ENCODE measurements at regions not wholly inside any gene's neighbourhood (a gene's known extent, or its start where the extent isn't known, plus 50 kb on each side); places are given as distances from the start of the nearest gene placed in this dataset.
"Not testable (repeated sequence)": the region's sequence is repeated elsewhere in the genome, so short reads cannot be mapped to it uniquely, and the experiment has no call there.

DNA sequence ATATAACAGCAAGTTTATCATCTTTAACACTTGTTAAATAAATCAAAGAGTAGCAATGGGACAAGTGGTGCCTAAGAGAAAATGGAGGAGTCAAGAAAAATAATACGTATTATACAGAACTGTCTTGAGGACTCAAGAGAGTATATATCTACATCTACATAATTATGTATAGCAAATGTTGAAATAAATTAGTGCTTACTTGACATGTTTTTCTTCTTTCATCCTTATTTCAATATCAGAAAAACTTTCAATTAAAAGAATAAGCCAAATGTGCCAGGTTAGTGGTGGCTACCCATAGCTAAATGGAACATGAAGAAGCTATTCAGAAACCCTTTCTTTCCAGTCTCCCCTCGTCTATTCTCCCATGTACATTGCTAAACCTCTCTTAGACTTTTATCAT lies 267.3 kb upstream of the SPOPL start:
- no peaks in the 10 kb centered on the region for H3K27me3 ChIP-seq (ENCODE audit: insufficient read depth, low read length)
- no peak overlapping the region for H3K27ac ChIP-seq (ENCODE audit: low read length)
- no peaks in the 10 kb centered on the region for H3K9me3 ChIP-seq (ENCODE audit: insufficient read depth, low read depth, low read length)
- no peak overlapping the region for H3K9ac ChIP-seq (ENCODE audit: low read depth, low read length)
- H3K36me3 ChIP-seq (ENCODE audit: insufficient read depth, low read depth, low read length): no peaks in the 10 kb centered on the region
- H3K4me3 ChIP-seq (ENCODE audit: low read length): no peak overlapping the region
- peaks cover 11% of the 10 kb centered on the region; the same call in 1 of the 2 replicates for H3K4me1 ChIP-seq (ENCODE audit: insufficient read depth, low read length)

DNA sequence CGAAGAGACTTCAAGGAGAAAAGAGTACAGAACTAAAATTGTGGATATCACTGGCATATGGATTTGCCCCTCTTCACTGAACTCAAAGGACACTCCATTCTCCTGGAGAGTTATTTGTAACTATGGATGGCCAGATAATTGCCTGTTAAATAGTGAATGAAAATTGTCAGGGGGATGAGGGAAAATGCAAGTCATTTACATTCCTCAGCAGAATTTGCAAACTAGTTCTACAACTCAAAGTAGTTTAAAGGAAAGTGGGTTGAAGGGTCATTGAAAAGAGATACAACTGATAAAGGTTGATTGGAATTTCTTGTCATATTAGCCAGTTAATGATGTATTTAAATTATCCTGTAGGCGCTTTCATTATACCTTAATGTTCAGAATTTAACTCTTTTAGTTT lies 266.5 kb upstream of the SPOPL start:
- no peak overlapping the region for H3K4me3 ChIP-seq (ENCODE audit: low read length)
- no peaks in the 10 kb centered on the region for H3K9me3 ChIP-seq (ENCODE audit: insufficient read depth, low read depth, low read length)
- H3K9ac ChIP-seq (ENCODE audit: low read depth, low read length): no peak overlapping the region
- H3K27me3 ChIP-seq (ENCODE audit: insufficient read depth, low read length): no peaks in the 10 kb centered on the region
- no peak overlapping the region for H3K27ac ChIP-seq (ENCODE audit: low read length)
- H3K4me1 ChIP-seq (ENCODE audit: insufficient read depth, low read length): peaks cover 11% of the 10 kb centered on the region; the same call in 1 of the 2 replicates
- no peaks in the 10 kb centered on the region for H3K36me3 ChIP-seq (ENCODE audit: insufficient read depth, low read depth, low read length)

DNA sequence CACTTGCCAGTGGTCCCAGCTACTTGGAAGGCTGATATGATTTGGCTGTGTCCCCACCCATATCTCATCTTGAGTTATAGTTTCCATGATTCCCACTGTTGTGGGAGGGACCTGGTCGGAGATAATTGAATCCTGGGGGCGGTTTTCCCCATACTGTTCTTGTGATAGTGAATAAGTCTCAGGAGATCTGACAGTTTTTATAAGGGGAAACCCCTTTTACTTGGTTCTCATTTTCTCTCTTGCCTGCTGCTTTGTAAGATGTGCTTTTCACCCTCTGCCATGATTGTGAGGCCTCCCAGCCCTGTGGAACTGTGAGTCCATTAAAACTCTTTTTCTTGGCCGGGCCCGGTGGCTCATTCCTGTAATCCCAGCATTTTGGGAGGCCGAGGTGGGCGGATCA lies 265.4 kb upstream of the SPOPL start:
- H3K36me3 ChIP-seq (ENCODE audit: insufficient read depth, low read depth, low read length): no peaks in the 10 kb centered on the region
- H3K9ac ChIP-seq (ENCODE audit: low read depth, low read length): no peak overlapping the region
- peaks cover 11% of the 10 kb centered on the region; the same call in 1 of the 2 replicates for H3K4me1 ChIP-seq (ENCODE audit: insufficient read depth, low read length)
- H3K27ac ChIP-seq (ENCODE audit: low read length): no peak overlapping the region
- no peaks in the 10 kb centered on the region for H3K27me3 ChIP-seq (ENCODE audit: insufficient read depth, low read length)
- no peak overlapping the region for H3K4me3 ChIP-seq (ENCODE audit: low read length)
- no peaks in the 10 kb centered on the region for H3K9me3 ChIP-seq (ENCODE audit: insufficient read depth, low read depth, low read length)

DNA sequence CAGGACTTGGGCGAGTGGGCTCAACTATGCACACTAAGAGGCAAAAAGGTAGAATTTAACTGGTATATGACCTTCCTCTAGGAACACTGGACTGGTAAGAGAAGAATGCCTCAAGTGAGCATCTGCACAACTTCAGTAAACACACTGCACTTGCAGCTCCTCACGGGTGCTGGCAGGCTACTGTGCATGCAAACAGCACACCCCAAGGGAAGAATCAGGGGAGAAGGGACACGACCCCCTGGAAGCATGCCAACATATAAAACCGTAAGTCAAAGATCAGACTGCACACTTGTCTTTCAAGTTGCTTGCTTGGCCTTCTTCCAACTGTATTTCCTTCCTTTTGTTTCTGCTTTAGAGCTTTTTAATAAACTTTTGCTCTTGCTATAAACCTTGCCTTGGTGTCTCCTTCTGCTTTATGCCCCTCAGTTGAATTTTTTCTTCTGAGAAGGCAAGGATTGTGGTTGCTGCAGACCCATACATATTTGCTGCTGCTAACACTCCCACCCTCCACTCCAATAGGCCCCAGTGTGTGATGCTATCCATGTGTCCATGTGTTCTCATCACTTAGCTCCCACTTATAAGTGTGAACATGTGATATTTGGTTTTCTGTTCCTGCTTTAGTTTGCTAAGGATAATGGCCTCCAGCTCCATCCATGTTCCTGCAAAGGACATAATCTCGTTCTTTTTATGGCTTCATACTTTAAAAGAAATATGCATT lies 263.7 kb upstream of the SPOPL start:
- H3K9me3 ChIP-seq (ENCODE audit: insufficient read depth, low read depth, low read length): no peaks in the 10 kb centered on the region
- no peak overlapping the region for H3K4me3 ChIP-seq (ENCODE audit: low read length)
- no peak overlapping the region for H3K27ac ChIP-seq (ENCODE audit: low read length)
- peaks cover 5% of the 10 kb centered on the region; the same call in 1 of the 2 replicates for H3K4me1 ChIP-seq (ENCODE audit: insufficient read depth, low read length)
- H3K27me3 ChIP-seq (ENCODE audit: insufficient read depth, low read length): no peaks in the 10 kb centered on the region
- no peak overlapping the region for H3K9ac ChIP-seq (ENCODE audit: low read depth, low read length)
- H3K36me3 ChIP-seq (ENCODE audit: insufficient read depth, low read depth, low read length): no peaks in the 10 kb centered on the region

DNA sequence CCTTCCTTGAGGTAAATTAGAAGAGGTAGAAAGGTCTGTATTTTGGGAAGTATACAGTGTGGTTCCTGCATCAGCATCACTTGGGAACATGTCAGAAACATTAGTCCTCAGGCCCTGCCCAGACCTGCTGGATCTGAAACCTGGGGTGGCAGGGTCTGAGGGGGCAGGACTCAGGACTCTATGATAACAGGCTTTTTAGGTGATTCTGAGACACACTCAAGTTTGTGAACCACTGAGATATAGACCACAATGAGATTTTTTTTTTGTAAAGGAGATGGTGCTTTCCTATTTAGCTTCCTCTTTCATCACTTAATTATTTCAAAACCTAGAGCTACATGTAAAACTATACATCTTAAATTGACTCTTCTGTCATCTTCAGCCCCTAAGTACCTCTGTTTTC lies 262.7 kb upstream of the SPOPL start:
- H3K27me3 ChIP-seq (ENCODE audit: insufficient read depth, low read length): no peaks in the 10 kb centered on the region
- H3K36me3 ChIP-seq (ENCODE audit: insufficient read depth, low read depth, low read length): no peaks in the 10 kb centered on the region
- H3K9me3 ChIP-seq (ENCODE audit: insufficient read depth, low read depth, low read length): no peaks in the 10 kb centered on the region
- H3K4me3 ChIP-seq (ENCODE audit: low read length): no peak overlapping the region
- H3K27ac ChIP-seq (ENCODE audit: low read length): no peak overlapping the region
- H3K4me1 ChIP-seq (ENCODE audit: insufficient read depth, low read length): peaks cover 5% of the 10 kb centered on the region; the same call in 1 of the 2 replicates
- no peak overlapping the region for H3K9ac ChIP-seq (ENCODE audit: low read depth, low read length)

DNA sequence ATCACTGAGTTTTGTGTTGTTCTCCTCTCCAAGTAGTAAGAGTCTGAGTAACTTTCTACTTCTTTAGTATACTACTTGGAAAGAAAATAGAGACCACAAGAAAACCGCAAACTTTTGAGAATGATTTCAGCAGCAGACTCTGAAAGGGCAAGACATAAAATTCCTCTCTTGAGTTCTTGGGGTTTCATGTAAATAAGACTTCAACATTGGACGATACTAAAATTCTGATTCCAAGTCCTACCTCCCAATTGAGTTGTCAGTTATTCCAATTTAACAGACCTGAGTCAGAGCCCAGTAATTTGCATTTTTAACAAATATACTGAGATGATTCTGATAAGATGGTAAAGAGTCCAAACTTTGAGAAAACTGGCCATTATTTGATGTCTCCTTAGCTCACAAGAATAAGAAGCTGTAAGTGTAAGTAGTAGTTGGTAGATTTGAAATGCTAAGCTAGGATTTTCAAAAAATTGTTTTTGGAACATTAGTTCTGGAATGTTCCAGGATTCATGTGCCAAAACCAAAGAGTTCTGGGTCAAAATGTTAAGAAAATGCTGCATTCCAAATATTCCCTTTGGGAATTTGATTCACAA lies 261.6 kb upstream of the SPOPL start:
- no peak overlapping the region for H3K4me3 ChIP-seq (ENCODE audit: low read length)
- H3K27ac ChIP-seq (ENCODE audit: low read length): no peak overlapping the region
- peaks cover 5% of the 10 kb centered on the region; the same call in 1 of the 2 replicates for H3K4me1 ChIP-seq (ENCODE audit: insufficient read depth, low read length)
- no peak overlapping the region for H3K9ac ChIP-seq (ENCODE audit: low read depth, low read length)
- no peaks in the 10 kb centered on the region for H3K27me3 ChIP-seq (ENCODE audit: insufficient read depth, low read length)
- no peaks in the 10 kb centered on the region for H3K9me3 ChIP-seq (ENCODE audit: insufficient read depth, low read depth, low read length)
- no peaks in the 10 kb centered on the region for H3K36me3 ChIP-seq (ENCODE audit: insufficient read depth, low read depth, low read length)

DNA sequence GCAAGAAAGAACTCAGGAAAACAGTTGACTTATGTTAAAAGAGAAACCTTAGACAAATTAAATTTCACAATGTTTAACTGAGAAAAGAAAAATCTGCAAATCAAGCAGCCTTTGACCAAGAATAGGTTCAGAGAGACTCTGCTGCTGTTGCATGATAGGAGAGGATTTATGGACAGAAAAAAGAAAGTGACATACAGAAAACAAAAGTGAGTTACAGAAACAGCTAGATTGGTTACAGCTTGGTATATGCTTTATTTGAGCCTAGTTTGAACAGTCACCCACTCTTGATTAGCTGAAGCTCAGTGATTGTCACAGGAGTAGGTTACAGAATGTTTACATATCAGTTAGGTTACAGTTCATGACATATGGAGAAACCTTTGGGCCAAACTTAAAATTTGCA lies 258.2 kb upstream of the SPOPL start:
- H3K9me3 ChIP-seq (ENCODE audit: insufficient read depth, low read depth, low read length): no peaks in the 10 kb centered on the region
- H3K27ac ChIP-seq (ENCODE audit: low read length): no peak overlapping the region
- H3K9ac ChIP-seq (ENCODE audit: low read depth, low read length): no peak overlapping the region
- H3K4me3 ChIP-seq (ENCODE audit: low read length): no peak overlapping the region
- no peaks in the 10 kb centered on the region for H3K36me3 ChIP-seq (ENCODE audit: insufficient read depth, low read depth, low read length)
- no peaks in the 10 kb centered on the region for H3K27me3 ChIP-seq (ENCODE audit: insufficient read depth, low read length)
- no peaks in the 10 kb centered on the region for H3K4me1 ChIP-seq (ENCODE audit: insufficient read depth, low read length)

DNA sequence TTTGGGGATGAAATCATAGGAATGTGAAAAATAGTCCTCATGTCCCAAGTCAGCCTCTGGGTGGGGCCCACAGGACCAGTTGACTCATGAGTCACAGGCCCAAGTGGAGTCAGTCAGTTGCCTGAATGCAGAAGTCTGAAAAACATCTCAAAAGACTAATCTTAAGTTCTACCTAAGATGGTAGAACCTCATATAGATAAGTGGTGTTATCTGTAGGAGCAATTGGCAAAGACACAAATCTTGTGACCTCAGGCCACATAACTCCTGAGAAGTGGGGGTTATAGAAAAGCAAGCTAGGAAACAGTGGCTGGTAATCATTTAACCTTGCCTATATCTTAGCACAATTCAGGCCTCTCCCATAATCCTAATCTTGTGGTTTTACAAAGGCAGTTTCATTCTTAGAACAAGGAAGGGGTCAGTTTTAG lies 257.1 kb upstream of the SPOPL start:
- Histone ChIP-seq H3K4me1 (ENCODE audit: insufficient read depth, low read length) (no peaks in the 10 kb centered on the region), H3K9me3 (ENCODE audit: insufficient read depth, low read depth, low read length) (no peaks in the 10 kb centered on the region), H3K4me3 (ENCODE audit: low read length) (no peak overlapping the region), H3K27me3 (ENCODE audit: insufficient read depth, low read length) (no peaks in the 10 kb centered on the region), H3K9ac (ENCODE audit: low read depth, low read length) (no peak overlapping the region), H3K27ac (ENCODE audit: low read length) (no peak overlapping the region), H3K36me3 (ENCODE audit: insufficient read depth, low read depth, low read length) (no peaks in the 10 kb centered on the region)

DNA sequence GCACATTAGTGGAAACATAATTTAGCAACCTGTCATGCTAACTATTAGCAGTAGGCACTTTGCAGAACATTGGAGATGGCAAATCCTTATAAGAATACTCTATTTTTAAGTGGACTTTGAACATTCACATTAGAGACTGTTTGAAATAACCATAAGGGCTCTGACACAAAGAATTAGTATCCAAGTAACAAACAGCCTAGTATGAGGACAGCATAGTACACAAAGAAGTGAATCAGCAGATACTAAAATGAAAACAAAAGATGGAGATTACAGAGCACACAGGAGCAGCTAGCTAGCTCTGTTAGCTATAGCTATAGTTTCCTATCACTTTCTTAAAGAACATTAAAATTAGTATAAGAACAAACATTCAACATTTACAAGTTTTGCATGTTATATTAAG lies 256.3 kb upstream of the SPOPL start:
- no peaks in the 10 kb centered on the region; the same call in 1 of the 2 replicates for H3K4me1 ChIP-seq (ENCODE audit: insufficient read depth, low read length)
- H3K4me3 ChIP-seq (ENCODE audit: low read length): no peak overlapping the region
- H3K9me3 ChIP-seq (ENCODE audit: insufficient read depth, low read depth, low read length): no peaks in the 10 kb centered on the region
- H3K36me3 ChIP-seq (ENCODE audit: insufficient read depth, low read depth, low read length): no peaks in the 10 kb centered on the region
- H3K27ac ChIP-seq (ENCODE audit: low read length): no peak overlapping the region
- no peaks in the 10 kb centered on the region for H3K27me3 ChIP-seq (ENCODE audit: insufficient read depth, low read length)
- no peak overlapping the region for H3K9ac ChIP-seq (ENCODE audit: low read depth, low read length)

DNA sequence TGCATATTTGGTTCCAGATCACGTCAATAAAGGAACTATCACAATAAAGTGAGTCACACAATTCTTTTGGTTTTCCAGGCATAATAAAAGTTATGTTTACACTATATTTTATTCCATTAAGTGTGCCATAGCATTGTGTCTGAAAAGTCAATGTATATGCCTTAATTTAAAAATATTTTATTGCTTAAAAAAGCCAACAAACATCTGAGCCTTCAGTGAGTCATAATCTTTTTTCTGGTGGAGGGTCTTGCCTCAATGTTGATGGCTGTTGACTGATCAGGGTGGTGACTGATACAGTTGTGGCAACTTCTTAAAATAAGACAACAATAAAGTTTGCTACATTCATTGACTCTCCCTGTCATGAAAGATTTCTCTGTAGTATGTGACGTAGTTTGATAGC lies 254.3 kb upstream of the SPOPL start:
- Histone ChIP-seq H3K9ac (ENCODE audit: low read depth, low read length) (no peak overlapping the region), H3K27me3 (ENCODE audit: insufficient read depth, low read length) (no peaks in the 10 kb centered on the region), H3K9me3 (ENCODE audit: insufficient read depth, low read depth, low read length) (no peaks in the 10 kb centered on the region), H3K4me3 (ENCODE audit: low read length) (no peak overlapping the region), H3K36me3 (ENCODE audit: insufficient read depth, low read depth, low read length) (no peaks in the 10 kb centered on the region), H3K4me1 (ENCODE audit: insufficient read depth, low read length) (no peaks in the 10 kb centered on the region; the same call in 1 of the 2 replicates), H3K27ac (ENCODE audit: low read length) (no peak overlapping the region)

DNA sequence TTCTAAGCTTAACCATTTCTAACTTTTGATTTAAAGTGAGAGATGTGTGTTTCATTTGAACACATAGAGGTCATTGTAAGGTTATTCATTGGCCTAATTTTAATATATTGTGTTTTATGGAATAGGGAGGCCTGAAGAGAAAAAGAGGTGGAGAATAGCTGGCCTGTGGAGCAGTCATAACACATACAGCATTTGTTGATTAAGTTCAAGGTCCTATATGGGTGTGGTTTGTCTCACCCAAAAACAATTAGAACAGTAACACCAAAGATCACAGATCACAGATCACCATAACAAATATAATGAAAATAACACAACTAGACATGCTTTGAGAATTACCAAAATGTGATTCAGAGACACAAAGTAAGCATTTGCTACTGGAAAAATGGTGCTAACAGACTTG lies 252.4 kb upstream of the SPOPL start:
- Histone ChIP-seq H3K27me3 (ENCODE audit: insufficient read depth, low read length) (no peaks in the 10 kb centered on the region), H3K36me3 (ENCODE audit: insufficient read depth, low read depth, low read length) (no peaks in the 10 kb centered on the region), H3K9ac (ENCODE audit: low read depth, low read length) (no peak overlapping the region), H3K4me3 (ENCODE audit: low read length) (no peak overlapping the region), H3K27ac (ENCODE audit: low read length) (no peak overlapping the region), H3K4me1 (ENCODE audit: insufficient read depth, low read length) (no peaks in the 10 kb centered on the region; the same call in 1 of the 2 replicates), H3K9me3 (ENCODE audit: insufficient read depth, low read depth, low read length) (no peaks in the 10 kb centered on the region)

DNA sequence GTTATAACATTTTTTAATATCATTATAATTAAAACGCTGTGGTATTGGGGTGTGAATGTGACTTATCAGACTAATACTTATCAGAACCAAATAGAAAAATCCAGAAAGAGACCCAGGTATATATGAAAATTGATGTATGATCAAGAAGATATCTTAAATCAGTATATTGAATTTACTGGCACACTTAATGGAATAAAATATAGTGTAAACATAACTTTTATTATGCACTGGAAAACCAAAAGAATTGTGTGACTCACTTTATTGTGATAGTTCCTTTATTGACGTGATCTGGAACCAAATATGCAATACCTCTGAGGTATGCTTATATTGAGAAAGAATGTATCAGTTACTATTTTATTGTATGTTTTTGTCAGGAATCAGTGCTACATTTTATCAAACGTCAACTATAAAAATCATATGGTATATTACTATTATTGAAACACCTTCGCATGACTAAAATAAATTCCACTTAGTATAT lies 250.7 kb upstream of the SPOPL start:
- H3K27ac ChIP-seq (ENCODE audit: low read length); H3K4me1 ChIP-seq (ENCODE audit: insufficient read depth, low read length); H3K36me3 ChIP-seq (ENCODE audit: insufficient read depth, low read depth, low read length); H3K27me3 ChIP-seq (ENCODE audit: insufficient read depth, low read length); H3K9ac ChIP-seq (ENCODE audit: low read depth, low read length); H3K9me3 ChIP-seq (ENCODE audit: insufficient read depth, low read depth, low read length); H3K4me3 ChIP-seq (ENCODE audit: low read length): not testable (repeated sequence)
